Stimulated activated CD4-positive, alpha-beta T cell treated with anti-CD3 and anti-CD28 coated beads, Interleukin-12 subunit alpha, Interleukin-12 subunit beta, amount 100 ng/mL, for 24 hours (primary cell): ENCODE measurements at regions not wholly inside any gene's neighbourhood (a gene's known extent, or its start where the extent isn't known, plus 50 kb on each side); places are given as distances from the start of the nearest gene placed in this dataset.

Experiments
- DNase-seq, 2 experiments: peaks; one replicate each; pipeline ENCODE4 v3.0.0-alpha.2; 2020; ENCODE audit warnings: low read depth in 2 of 2

DNA sequence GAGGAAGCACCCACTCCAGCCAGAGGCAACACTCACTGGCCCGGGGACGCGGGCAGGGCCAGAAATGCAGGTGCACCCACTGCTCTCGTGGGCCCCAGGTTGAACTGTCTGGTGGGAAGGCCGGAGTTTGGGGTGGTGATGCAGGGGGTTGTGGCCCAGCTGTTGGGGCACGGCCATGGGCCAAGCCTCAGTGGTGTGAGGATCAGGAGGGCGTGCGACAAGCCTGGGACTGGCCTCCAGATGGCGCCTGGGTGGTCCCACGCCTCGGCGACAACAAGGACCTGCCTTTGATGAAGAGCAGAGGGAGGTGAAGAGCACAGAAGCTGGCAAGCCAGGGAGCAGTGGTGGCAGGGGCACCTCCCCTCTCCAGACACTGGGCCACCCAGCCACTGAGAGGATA lies 240.8 kb downstream of the BRD1 start:
- no peak for DNase-seq

DNA sequence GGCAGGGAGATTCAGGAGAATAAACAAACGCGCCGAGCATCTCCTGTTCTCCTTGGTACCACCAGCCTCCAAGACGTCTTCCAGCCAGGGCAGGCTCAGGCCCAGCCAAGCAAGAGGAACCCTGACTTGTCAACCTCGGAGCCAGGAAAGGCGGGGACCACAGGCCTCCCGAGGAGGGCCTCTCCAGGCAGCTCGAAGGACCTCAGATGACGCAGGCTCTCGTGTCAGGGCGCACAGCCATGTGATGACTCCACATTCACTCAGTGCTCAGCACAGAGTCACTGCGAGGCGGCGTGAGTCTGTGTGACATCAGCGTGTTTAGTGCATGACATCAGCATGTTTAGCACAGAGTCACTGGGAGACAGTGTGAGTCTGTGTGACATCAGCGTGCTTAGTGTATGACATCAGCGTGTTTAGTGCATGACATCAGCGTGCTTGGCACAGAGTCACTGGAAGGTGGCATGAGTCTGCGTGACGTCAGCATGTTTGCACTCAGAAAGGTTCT lies 241.4 kb downstream of the BRD1 start:
- no peak for DNase-seq

DNA sequence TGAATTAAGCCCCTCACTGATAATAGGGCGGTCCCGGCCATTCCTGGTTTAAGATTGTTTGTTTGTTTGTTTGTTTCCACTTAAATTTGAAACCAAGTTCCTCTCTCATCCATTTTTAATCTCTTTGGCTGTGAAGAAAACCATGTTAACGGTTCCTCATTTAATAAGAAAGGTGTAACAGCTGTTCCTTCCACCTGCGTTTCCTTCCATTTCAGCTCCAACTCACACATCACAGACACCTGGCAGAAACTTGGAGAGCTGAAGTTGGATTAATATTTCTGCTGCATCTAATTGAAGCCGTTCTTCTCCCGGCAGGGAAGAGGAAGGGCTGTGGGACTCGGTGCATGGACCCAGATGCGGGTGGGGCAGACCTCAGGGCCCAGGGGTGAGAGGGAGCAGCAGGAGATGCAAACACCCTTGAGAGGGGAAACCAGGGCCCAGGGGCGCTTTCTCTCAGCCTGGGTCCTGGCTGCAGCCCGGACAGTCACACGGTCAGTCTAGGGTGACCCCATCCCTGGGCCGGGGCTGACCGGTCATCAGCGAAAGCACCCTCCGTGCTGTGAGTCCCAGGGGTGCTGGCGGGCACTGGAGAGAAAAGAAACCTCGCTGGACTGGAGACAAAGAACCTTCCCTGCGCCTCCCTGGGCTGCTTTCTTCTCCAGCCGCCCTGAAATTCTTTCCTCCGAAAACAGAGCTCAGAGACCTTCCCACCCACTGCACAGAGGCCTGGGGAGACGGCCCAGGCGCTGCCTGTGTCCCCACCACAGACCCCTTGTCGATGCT lies 242.0 kb downstream of the BRD1 start:
- DNase-seq: no peak

DNA sequence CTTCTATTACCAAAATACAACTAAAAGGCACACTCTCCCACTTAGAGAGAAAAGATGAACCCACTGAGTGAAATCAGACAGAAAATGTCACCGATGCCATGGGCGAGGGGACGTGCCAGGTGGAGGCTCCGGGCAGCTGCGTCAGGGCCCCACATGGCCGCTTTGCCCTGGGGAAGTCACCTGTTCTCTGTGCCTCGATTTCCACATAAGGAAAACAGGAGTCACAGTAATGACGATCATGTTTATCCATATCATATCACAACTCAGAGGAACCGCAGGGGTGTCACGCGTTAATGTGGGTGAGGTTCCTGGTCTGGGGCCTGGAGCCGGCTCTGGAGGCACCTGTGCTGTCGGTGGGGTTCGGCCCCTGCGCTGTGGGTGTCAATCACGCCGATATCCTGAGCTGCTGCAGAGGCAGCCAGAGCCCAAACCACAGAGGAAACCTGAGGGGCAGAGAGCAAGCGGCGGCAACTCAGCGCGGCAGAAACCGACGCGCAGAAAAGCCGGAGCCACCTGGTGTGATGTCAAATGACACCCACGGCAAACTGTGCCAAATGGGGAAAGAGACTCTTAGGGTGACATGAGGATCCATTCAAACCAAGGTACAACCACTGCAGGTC lies 243.7 kb downstream of the BRD1 start:
- no peak for DNase-seq

DNA sequence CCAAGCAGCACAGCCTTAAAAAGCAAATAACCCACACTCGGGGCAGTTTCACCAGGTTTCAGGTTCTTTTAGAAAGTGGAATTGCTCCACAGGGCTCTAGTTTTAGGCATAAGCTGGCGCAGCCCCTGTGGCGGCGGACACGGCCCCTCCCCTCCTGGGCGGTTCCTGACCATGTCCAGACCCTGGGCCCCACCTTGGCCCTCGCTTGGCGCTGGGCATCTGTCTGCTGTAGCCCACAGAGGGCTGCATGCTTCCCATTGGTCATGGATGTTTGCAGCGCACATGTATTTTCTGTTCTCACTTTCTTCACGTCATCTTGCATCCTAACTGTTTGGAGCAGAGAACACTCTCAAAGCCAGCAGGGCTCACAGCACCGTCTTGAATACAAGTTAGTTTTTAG lies 244.3 kb downstream of the BRD1 start:
- no peak for DNase-seq

DNA sequence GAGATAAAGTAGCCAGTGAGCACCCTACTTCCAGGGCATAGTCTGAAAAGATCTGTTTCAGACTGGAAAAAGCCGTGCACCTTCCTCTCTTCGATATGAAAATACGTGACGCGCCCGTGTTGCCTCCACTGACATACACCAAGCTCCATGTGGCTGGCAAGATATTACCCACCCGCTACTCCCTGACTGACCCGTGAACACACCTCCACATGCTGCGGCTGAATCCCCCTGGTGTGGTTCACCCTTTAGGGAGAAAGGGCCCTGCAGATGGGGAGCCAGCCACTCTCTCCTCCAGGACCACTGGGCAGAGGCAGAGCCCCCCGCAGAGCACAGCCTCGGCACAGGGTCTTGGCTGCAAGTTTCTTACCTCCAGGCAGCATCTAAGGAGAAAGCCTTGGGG lies 245.0 kb downstream of the BRD1 start:
- DNase-seq: no peak

DNA sequence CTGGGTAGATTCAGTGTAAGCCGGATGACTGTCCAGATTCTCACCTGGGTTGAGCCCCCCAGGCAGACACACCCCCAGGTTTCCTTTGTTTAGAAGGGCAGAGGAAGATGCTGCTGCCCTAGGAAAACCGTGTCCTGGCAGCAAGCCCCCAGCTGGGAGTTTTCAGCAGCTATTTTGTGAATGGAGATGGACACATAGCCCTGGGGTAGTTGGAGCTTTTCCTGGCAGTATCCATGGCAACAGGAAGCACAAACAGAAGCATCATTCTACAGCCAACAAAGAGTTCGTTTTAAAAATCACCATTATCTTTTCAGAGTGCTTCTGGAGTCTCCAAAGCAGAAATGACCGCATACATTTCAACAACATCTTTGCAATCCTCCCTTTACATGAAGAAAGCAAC lies 245.5 kb downstream of the BRD1 start:
- DNase-seq: no peak

DNA sequence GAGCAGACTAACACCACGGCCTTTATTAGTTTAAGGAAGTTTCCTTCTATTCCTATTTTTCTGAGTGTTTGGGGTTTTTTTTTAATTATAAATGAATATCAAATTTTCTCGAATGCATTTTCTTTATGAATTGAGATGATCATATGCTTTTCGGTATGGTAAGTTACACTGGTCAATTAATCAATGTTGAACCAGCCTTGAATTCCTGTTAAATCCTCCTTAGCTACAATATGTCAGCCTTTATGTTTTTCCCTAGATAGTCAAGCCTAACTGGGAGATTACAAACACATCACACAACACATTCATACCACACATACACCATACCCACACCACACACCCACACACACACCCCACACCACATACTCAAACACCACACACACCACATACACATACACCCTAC lies 247.6 kb downstream of the BRD1 start:
- no peak for DNase-seq

DNA sequence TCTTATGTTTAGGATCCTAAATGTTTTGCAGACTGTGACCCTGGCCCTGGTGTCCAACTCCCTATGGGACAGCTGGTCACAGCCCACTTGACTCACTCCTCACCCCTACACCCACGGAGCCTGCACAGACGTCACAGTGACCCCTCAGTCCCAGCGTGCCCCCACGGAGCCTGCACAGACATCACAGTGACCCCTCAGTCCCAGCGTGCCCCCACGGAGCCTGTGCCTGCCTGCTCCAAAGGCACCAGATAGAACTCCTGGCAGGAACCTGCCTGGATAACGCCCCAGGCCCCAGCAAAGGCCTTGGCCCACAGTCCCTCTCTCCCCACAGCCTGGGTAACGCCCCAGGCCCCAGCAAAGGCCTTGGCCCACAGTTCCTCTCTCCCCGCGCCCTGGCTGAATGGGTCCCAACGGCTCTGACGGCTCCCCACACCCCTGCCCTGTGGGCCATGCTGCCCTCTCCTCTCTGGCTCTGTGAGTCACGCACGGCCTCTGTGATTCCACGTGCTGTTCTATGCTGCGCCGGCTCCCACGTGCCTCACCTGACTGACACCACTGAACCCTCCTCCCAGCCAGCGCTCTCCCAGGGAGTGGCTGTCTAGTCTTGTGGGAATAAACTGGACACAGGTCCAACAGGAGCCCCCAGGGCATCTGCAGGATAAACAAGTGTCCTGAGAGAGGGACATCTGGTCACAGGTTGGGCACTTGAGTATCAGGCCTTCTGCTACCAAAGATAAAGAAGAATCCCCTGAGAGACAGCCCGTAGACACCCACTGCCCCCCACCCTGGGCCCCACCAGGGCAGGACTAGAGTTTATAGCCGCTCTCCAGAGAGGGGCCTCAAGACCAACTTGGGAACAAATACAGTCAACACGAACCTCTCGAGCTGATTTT lies 250.3 kb downstream of the BRD1 start:
- DNase-seq: no peak

DNA sequence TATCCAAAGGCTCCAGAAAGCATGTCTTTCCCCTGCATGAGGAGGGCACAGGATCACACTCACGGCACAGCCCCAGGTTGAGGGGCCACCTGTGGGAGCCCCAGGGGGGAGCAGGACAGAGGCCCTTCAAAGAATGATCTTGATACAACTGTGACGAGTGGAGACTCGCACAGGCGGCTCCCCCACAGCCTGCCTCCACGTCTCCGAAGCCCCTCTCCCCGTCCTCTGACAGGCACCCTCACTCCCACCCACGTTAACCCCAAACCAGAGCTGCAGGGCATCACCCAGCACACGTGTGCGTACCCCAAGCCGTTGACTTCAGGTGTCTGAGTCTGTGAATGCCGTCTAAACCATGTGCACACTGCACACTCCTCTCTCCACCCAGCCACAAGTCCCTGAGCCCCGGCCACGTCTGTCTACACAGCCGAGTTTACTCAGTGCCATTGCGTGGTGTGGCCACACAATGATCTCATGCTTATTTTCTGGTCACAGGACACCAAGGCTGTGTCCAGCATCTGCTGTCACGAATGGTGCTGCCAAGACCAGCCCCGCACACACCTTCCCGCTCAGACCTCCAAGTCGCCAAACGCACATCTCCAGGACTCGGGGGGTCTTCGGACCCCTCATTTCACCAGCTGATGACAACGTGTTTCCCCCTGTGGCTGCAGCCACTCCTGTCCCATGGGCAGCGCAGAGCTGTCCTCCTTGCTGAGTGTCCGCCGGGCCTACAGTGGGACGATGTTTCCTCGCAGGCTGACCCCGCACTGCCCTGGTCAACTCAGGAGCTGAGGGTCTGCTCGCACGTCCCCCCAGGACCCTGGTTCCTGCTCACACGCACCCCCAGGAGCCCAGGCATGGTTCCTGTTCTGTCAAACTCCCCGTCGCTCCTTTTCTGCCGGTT lies 251.2 kb downstream of the BRD1 start:
- DNase-seq: no peak

DNA sequence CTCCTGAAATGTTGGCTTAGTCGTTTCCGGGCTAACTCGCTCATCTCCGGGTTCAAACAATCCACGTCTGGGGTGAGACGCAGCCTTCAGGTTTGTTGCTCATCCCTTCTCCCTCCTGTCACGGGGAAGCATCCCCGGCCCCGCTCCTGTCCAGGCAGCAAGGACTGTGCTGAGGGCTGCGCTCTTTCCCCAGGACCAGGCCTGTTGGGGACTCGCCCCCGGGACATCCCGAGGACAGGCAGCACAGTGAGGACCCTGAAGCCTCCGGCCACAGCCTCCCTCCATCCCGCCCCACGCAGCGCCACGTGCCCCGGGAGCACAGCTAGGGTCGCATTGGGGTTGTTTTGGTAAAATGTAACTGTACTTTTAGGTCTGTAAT lies 252.0 kb downstream of the BRD1 start:
- no peak for DNase-seq

DNA sequence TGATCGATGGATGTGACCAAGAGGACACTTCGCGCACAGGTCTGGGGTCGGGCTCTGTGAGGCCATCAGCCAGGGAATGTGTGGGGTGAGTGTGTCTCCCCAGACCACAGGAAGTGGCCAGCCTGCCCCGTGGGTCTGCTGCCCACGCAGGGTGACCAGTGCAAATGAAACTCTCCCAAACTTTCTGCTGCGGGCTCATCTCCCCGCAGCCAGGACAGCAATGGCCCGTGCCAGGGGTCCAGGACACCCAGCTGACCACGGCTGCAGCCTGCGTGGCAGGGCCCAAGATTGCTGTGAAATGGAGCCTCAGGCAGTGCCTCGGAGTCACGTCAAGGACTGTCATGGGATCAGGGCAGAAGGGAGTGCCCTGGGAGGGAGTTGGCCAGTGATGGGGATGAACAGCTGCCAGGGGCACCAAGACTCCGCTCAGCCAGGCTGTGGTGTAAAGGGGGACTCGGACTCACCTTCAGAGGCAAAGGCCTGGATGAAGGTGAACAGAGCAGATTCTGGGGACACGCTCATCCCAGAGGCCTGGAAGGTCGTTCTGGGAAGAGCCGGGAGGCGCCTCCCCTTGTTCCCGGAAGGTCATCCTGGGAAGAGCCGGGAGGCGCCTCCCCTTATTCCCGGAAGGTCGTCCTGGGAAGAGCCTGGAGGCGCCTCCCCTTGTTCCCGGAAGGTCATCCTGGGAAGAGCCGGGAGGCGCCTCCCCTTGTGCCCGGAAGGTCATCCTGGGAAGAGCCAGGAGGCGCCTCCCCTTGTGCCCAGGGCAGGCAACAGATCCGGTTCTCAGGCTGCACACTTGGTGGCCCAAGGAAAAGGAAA lies 252.6 kb downstream of the BRD1 start:
- DNase-seq: no peak

DNA sequence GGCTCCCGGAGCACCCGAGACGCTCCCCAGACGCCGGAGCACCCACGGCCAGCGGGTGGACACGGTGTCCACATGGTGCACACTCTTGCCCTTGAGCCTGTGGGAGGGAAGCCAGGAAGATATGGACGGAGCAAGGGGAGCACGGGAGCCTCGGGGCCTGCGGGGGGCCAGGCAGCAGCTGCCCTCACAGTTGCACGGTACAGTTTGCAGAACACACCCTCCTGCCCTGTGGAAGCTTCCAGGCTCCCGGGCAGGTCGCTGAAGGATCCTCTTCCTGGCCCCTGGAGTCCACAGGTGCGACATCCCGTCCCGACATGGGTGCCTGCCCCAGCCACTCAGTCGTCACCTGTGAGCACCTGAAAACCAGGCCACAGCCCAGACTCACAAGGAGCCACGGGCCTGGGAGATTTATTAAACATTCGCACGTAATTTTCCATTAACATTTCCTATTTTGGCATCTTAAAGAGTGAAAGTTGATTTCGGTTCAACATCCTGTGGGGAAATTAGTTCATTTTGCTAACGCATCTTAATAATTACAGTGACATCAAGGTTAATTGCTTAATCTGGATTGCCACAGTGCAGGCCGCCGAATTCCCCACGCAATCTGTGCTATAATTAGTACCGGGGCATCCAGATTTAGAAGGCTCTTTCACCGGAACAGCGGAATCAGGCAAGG lies 253.3 kb downstream of the BRD1 start:
- DNase-seq: no peak

DNA sequence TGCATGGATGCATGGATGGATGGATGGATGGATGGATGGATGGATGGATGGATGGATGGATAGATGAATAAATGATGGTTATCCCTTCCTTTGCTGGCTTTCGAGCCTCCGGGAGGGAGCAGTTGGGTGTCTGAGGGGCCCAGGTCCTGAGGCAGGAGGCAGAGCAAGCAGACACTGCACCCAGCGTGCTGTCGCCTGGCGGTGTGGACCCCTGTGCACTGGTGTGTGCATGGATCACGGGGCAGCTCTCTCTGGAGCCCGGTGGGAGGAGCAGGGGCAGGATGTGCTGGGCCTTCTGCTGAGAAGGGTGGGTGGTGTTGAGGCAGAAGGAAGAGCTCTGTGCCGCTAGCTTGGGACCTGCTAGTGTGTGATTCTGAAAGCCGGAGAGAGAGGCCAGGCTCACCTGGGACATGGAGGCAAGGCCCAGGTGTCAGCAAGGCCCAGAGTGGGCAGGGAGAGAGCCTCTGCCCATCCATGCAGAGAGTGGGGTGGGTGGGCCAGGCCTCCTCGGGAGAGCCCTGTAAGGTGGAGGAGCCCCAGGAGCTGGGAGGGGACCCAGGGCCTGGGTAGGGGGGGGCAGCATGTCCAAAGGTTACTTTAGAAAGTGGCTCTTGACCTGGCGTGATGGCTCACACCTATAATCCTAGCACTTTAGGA lies 254.4 kb downstream of the BRD1 start:
- no peak for DNase-seq

DNA sequence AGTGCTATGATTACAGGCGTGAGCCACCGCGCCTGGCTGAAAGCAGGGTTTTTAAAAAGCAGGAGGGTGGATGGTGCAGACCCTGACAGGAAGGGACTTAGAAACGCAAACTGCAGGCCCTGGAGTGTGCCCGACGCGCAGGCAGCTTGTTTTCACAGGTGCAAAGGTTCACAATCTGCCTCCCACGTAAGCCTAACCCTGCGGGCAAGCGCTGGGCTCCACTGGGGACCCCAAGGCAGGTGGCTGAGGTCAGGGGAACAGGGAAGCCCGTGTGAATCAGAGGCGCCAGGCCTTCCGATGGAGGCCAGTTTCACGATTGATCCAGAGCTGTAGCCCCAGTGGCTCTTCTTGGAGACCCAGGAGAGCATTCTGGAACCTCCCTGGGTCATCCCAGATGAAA lies 256.3 kb downstream of the BRD1 start:
- DNase-seq: no peak

DNA sequence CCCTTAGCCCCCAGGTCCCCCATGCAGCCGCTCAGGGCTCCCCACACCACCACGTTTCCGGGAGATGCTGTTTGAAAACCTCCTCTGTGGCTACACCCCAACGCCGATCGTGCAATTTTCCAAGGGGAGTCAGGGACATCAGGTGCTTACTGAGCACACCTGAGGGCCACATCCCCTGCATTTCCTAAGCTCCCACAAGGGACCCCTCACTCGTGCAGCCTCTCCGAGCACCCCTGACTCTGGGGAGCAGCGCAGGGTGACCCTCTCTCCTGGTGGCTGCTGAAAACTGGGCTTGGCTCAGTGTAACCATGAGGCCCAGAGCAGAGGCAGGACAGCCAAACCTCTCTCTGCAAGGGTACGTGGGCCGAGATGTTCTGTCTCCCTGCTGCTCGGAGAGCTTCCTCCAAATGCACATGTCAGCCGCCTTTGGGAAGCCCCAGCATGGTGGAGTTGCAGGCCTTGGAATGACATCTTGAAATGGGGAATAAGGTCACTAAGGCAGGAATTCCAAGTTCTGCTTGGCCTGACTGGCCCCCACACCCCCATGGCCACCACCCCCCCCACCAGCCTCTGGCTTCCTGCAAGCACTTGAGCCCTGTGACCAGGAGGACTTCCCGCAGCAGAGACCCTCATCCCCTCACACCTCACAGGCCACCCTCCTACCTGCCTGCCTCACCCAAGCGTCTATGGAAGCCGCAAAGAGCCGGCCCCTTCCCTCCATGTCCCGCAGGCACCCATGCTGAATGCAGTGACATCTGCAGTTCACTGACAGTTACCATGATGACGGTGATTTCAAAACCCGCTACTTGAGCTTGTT lies 257.4 kb downstream of the BRD1 start:
- DNase-seq: no peak

DNA sequence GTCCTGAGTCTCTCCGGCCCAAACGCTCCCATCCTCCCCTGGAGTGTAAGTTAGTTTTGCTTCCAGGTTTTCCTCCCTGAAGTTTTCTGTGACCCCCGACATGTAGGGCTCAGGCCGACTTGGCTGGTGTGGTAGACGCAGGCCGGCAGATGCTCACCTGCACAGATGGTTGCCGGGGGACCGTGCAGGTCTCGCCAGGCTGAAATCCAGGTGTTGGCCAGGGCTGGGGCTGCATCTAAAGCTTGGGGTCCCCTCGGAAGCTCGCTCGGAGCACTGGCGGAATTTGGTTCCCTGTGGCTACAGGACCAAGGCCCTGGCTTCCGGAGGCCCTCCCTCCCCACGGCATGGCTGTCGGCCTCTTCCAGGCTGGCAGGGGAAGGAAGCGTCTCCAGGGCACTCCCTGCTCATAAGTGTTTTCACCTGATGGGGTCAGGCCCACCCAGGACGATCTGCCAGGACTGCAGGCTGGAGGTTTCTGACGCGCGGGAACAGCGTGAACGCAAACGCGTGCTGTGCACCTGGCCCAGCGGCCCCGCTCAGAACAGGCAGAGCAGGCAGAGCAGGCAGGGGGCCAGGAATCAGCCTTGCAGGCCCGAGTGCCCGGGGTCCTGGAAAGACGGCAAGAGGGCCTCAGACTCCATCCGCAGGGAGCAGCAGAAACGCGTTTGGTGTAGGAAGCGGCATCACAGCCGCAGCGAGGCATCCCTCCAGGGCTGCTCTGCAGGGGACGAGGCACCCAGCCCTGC lies 258.2 kb downstream of the BRD1 start:
- DNase-seq: no peak

DNA sequence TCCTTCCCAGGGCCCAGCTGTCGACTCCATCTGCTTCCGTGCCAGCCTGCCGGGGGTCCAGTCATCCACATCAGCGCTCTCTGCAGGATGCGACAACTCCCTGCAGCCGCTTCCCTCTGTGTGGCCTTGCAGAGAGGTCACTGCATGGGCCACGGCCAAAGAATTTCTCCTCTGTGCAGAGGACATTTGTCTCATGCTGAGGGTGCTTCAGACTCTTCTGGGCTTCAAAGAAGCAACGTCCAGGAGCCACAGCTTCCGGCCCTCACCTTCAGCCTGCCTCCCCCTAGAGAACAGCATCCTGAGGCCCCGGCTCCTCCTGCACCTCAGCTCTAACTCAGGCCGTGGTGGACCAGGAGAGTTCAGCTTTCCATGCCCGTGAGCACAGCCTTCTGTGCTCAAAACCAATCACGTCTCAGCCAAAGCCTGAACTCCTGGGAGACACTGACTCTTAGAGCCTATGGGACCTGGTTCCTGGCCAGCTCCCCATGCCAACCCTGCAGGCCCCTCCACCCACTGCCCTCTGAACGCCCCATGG lies 258.9 kb downstream of the BRD1 start:
- DNase-seq: no peak
